ENCODE measurements at regions not wholly inside any gene's neighbourhood (a gene's known extent, or its start where the extent isn't known, plus 50 kb on each side); places are given as distances from the start of the nearest gene placed in this dataset.

- DNase-seq (ENCODE audit: low read depth) = no peak
- no peak overlapping the region for H3K4me3 ChIP-seq (ENCODE audit: low read depth, low read length)
- TF ChIP-seq CTCF (conservative IDR thresholded peaks at IDR 0.05; ENCODE audit: low read depth, low read length) = no peak
Observed at GRCh38 chr16:62562121-62562520, 525.9 kb upstream of the CDH8 start.

GRCh38 chr16:62549875-62550274, 513.6 kb upstream of the CDH8 start:
- no peak for DNase-seq (ENCODE audit: low read depth)
- H3K4me3 ChIP-seq (ENCODE audit: low read depth, low read length) = no peak overlapping the region
- TF ChIP-seq CTCF (conservative IDR thresholded peaks at IDR 0.05; ENCODE audit: low read depth, low read length) = no peak

DNA sequence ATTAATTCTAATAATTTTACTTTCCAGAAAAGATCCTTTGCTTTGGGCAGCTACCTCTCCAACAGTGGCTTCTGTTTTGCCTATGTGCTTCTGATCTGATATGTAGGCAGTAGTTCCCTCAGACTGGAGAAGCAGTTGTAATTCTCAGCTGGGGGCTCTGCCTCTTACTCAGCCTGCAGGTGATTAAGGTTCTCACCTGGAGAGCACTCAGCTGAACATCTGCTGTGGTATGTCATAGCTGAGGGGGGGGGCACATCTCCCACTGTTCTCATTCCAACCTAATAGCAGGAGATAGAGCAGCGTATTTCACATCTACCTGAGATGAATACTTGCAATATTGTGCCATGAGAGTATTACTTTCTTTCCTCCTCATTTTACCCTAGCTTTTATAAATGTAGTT, 511.9 kb upstream of the CDH8 start:
- no peak for TF ChIP-seq CTCF (conservative IDR thresholded peaks at IDR 0.05; ENCODE audit: low read depth, low read length)
- no peak overlapping the region for H3K4me3 ChIP-seq (ENCODE audit: low read depth, low read length)
- DNase-seq (ENCODE audit: low read depth) = no peak

GRCh38 chr16:62546701-62547100, 510.5 kb upstream of the CDH8 start:
- TF ChIP-seq CTCF (conservative IDR thresholded peaks at IDR 0.05; ENCODE audit: low read depth, low read length) = no peak
- H3K4me3 ChIP-seq (ENCODE audit: low read depth, low read length) = no peak overlapping the region
- DNase-seq (ENCODE audit: low read depth) = no peak

- no peak for DNase-seq (ENCODE audit: low read depth)
- no peak for TF ChIP-seq CTCF (conservative IDR thresholded peaks at IDR 0.05; ENCODE audit: low read depth, low read length)
- no peak overlapping the region for H3K4me3 ChIP-seq (ENCODE audit: low read depth, low read length)
Observed at GRCh38 chr16:62545039-62545438, 508.8 kb upstream of the CDH8 start.

- no peak overlapping the region for H3K4me3 ChIP-seq (ENCODE audit: low read depth, low read length)
- no peak for TF ChIP-seq CTCF (conservative IDR thresholded peaks at IDR 0.05; ENCODE audit: low read depth, low read length)
Observed at GRCh38 chr16:62543516-62543915, 507.3 kb upstream of the CDH8 start.

GRCh38 chr16:62539657-62540056, 503.4 kb upstream of the CDH8 start:
- no peak overlapping the region for H3K4me3 ChIP-seq (ENCODE audit: low read depth, low read length)
- no peak for DNase-seq (ENCODE audit: low read depth)
- no peak for TF ChIP-seq CTCF (conservative IDR thresholded peaks at IDR 0.05; ENCODE audit: low read depth, low read length)

More at GRCh38 chr16:62543516-62543915, 507.3 kb upstream of the CDH8 start:
- no peak for DNase-seq (ENCODE audit: low read depth)
